A549 (cell line): ENCODE measurements at regions not wholly inside any gene's neighbourhood (a gene's known extent, or its start where the extent isn't known, plus 50 kb on each side); places are given as distances from the start of the nearest gene placed in this dataset.

Source experiments
- CHD2 ChIP-seq: fragments of 150-350 bp; IDR thresholded peaks from 2 replicates; pipeline ENCODE4 v1.6.1; 2014; ENCODE audit warnings: low read length; ENCODE audit not compliant: partially characterized antibody
- EP300 ChIP-seq, 2 experiments: fragments of >200 bp; sonication (Bioruptor Twin); formaldehyde crosslinking; IDR thresholded peaks; 2 replicates in 1 of 2; 3 replicates in 1 of 2; pipeline ENCODE4 v1.6.1; 2016 to 2017
- ESRRA ChIP-seq: fragments of 150-350 bp; IDR thresholded peaks from 2 replicates; pipeline ENCODE4 v1.6.1; 2014; ENCODE audit warnings: mild to moderate bottlenecking, low read length, borderline replicate concordance
- HDAC2 ChIP-seq: fragments of 200-600 bp; sonication (generic); IDR thresholded peaks from 2 replicates; pipeline ENCODE4 v1.6.1; 2016
- HOXB5 ChIP-seq: fragments of 250-450 bp; sonication (Bioruptor Pico); IDR thresholded peaks from 2 replicates; pipeline ENCODE4 v1.5.0; 2020; ENCODE audit warnings: mild to moderate bottlenecking, moderate library complexity
- SREBF2 ChIP-seq: fragments of 450-650 bp; IDR thresholded peaks from 2 replicates; pipeline ENCODE4 v1.6.1; 2014; ENCODE audit warnings: mild to moderate bottlenecking, moderate library complexity
- TF ChIP-seq, protein P1 (sequence below): fragments of >200 bp; sonication (Bioruptor Twin); formaldehyde crosslinking; IDR thresholded peaks from 3 replicates; pipeline ENCODE4 v1.5.1; 2016

DNA sequence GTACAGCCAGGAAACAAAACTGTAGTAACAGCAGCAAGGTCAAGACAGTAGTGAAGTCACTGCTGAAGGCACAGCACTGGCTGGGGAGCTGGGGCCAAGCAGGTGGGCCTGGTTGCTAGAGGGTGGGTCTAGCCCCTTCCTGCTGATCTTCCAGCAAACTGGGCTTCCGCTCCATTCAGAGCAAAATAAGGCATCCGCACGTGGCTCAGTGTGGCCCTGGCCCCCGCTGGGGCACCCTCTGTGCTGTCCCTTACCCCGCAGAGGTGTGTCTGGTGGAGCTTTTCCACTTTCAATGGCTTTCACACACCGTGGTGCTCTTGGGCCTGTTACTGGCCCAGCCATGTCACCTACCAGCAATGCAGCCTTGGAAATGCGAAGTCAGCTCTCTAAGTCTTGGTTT, 162.4 kb upstream of the B3GAT1 start:
- TF ChIP-seq, protein P1, sequence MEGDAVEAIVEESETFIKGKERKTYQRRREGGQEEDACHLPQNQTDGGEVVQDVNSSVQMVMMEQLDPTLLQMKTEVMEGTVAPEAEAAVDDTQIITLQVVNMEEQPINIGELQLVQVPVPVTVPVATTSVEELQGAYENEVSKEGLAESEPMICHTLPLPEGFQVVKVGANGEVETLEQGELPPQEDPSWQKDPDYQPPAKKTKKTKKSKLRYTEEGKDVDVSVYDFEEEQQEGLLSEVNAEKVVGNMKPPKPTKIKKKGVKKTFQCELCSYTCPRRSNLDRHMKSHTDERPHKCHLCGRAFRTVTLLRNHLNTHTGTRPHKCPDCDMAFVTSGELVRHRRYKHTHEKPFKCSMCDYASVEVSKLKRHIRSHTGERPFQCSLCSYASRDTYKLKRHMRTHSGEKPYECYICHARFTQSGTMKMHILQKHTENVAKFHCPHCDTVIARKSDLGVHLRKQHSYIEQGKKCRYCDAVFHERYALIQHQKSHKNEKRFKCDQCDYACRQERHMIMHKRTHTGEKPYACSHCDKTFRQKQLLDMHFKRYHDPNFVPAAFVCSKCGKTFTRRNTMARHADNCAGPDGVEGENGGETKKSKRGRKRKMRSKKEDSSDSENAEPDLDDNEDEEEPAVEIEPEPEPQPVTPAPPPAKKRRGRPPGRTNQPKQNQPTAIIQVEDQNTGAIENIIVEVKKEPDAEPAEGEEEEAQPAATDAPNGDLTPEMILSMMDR = no peak
- TF ChIP-seq CHD2 (no peak), ESRRA (no peak), EP300 (IDR thresholded peaks at IDR 0.05) (no peak), HDAC2 (no peak), SREBF2 (no peak), HOXB5 (CRISPR knock-in tag) (no peak)
